HEK293 (cell line): ENCODE measurements at regions not wholly inside any gene's neighbourhood (a gene's known extent, or its start where the extent isn't known, plus 50 kb on each side); places are given as distances from the start of the nearest gene placed in this dataset.

Source experiments
- HOXA7 ChIP-seq: sonication (generic); formaldehyde crosslinking; IDR thresholded peaks from 2 replicates; pipeline ENCODE4 v1.8.1; 2022; ENCODE audit warnings: missing genetic modification reagents, borderline replicate concordance
- PBX3 ChIP-seq: sonication (generic); formaldehyde crosslinking; IDR thresholded peaks from 2 replicates; pipeline ENCODE4 v1.8.1; 2022; ENCODE audit warnings: mild to moderate bottlenecking, moderate library complexity, missing genetic modification reagents
- PRDM10 ChIP-seq: fragments of 450-650 bp; formaldehyde crosslinking; IDR thresholded peaks from 2 replicates; pipeline ENCODE4 v1.5.1; 2016; ENCODE audit warnings: missing biosample characterization, missing genetic modification characterization
- REST ChIP-seq: fragments of 450-650 bp; formaldehyde crosslinking; IDR thresholded peaks from 2 replicates; pipeline ENCODE4 v1.5.1; 2016; ENCODE audit warnings: missing biosample characterization, missing genetic modification characterization
- TSHZ1 ChIP-seq: fragments of 450-650 bp; formaldehyde crosslinking; IDR thresholded peaks from 2 replicates; pipeline ENCODE4 v1.5.1; 2016; ENCODE audit warnings: missing biosample characterization, missing genetic modification characterization, borderline replicate concordance
- ZFP37 ChIP-seq: fragments of 450-650 bp; formaldehyde crosslinking; IDR thresholded peaks from 2 replicates; pipeline ENCODE4 v1.5.1; 2016; ENCODE audit warnings: missing biosample characterization, missing genetic modification characterization
- ZNF274 ChIP-seq, 2 experiments: fragments of 200-500 bp in 1 of 2; fragments of 450-650 bp in 1 of 2; sonication (Bioruptor generic) in 1 of 2; formaldehyde crosslinking in 1 of 2; IDR thresholded peaks; 2 replicates each; pipeline versions ENCODE4 v1.5.1 to v1.6.1; 2014 to 2016; ENCODE audit warnings: borderline replicate concordance in 1 of 2, inconsistent platforms in 1 of 2, low read length in 1 of 2, missing biosample characterization in 1 of 2, missing genetic modification characterization in 1 of 2
- ZNF426 ChIP-seq: fragments of 450-650 bp; formaldehyde crosslinking; IDR thresholded peaks from 2 replicates; pipeline ENCODE4 v1.5.1; 2017; ENCODE audit warnings: missing biosample characterization, missing genetic modification characterization, mild to moderate bottlenecking, inconsistent platforms, moderate library complexity
- ZNF654 ChIP-seq: fragments of 450-650 bp; formaldehyde crosslinking; IDR thresholded peaks from 2 replicates; pipeline ENCODE4 v1.5.1; 2016; ENCODE audit warnings: low read depth, missing biosample characterization, missing genetic modification characterization
- ZNF830 ChIP-seq: fragments of 450-650 bp; IDR thresholded peaks from 2 replicates; pipeline ENCODE4 v1.5.0; 2018; ENCODE audit warnings: missing biosample characterization, missing genetic modification characterization, low read depth, mild to moderate bottlenecking, moderate library complexity
- TF ChIP-seq, protein P1 (sequence below): fragments of 450-650 bp; formaldehyde crosslinking; IDR thresholded peaks from 2 replicates; pipeline ENCODE4 v1.5.1; 2016; ENCODE audit warnings: missing biosample characterization, missing genetic modification characterization
- TF ChIP-seq, protein P2 (sequence below): fragments of 450-650 bp; formaldehyde crosslinking; IDR thresholded peaks from 2 replicates; pipeline ENCODE4 v1.5.1; 2017; ENCODE audit warnings: missing biosample characterization, missing genetic modification characterization

DNA sequence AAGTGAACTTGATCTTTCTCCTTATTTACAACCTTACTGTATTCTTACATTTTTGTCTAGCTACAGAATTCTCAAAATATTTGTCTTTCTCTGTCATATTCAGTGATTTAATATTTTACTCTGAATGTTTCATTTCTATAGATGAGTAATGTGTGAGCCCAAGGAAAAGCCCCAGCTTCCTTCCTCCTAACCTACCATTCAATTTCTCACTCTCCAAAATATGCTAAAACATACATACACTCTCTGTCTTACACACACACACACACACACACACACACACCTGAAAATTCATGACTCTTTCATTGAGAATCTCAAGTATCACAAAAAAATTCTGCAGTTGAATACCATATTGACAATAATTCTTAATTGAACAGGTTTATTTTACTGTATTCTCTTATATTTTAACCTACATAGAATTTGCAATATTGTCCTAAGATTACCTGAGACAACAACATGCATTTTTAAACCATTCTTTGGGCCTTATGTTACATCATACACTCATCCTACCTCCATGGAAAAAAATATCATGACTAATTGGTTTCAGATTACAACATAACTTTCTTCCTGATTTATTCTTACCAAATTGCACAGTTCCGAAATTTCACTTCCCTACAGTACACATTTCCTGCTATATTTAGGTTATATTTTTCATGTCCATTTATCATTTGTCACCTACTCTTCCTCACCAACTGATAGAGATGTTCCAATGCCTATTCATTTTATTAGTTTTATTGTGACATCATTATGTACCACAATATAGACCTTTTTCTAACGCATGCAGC is 1965.6 kb upstream of the PCDH20 start:
- TF ChIP-seq TSHZ1 (tag by site-specific recombination) = no peak
- TF ChIP-seq PRDM10 (tag by site-specific recombination) = no peak
- TF ChIP-seq, protein P1, sequence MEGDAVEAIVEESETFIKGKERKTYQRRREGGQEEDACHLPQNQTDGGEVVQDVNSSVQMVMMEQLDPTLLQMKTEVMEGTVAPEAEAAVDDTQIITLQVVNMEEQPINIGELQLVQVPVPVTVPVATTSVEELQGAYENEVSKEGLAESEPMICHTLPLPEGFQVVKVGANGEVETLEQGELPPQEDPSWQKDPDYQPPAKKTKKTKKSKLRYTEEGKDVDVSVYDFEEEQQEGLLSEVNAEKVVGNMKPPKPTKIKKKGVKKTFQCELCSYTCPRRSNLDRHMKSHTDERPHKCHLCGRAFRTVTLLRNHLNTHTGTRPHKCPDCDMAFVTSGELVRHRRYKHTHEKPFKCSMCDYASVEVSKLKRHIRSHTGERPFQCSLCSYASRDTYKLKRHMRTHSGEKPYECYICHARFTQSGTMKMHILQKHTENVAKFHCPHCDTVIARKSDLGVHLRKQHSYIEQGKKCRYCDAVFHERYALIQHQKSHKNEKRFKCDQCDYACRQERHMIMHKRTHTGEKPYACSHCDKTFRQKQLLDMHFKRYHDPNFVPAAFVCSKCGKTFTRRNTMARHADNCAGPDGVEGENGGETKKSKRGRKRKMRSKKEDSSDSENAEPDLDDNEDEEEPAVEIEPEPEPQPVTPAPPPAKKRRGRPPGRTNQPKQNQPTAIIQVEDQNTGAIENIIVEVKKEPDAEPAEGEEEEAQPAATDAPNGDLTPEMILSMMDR (tag by site-specific recombination) = no peak
- no peak for TF ChIP-seq ZFP37 (tag by site-specific recombination)
- TF ChIP-seq PBX3 (CRISPR knock-in tag) = no peak
- TF ChIP-seq ZNF830 (tag by site-specific recombination) = no peak
- no peak for TF ChIP-seq HOXA7
- TF ChIP-seq ZNF426 (tag by site-specific recombination) = no peak
- no peak for TF ChIP-seq ZNF654 (tag by site-specific recombination)
- no peak for TF ChIP-seq REST
- TF ChIP-seq, protein P2, sequence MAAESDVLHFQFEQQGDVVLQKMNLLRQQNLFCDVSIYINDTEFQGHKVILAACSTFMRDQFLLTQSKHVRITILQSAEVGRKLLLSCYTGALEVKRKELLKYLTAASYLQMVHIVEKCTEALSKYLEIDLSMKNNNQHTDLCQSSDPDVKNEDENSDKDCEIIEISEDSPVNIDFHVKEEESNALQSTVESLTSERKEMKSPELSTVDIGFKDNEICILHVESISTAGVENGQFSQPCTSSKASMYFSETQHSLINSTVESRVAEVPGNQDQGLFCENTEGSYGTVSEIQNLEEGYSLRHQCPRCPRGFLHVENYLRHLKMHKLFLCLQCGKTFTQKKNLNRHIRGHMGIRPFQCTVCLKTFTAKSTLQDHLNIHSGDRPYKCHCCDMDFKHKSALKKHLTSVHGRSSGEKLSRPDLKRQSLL = no peak
- TF ChIP-seq ZNF274 (IDR thresholded peaks at IDR 0.05; ENCODE audit: low read length) = no peak
- TF ChIP-seq ZNF274 (tag by site-specific recombination; IDR thresholded peaks at IDR 0.05; ENCODE audit: borderline replicate concordance) = no peak
